Stimulated activated naive CD8-positive, alpha-beta T cell treated with anti-CD3 and anti-CD28 coated beads, Interleukin-15, amount 100 ng/mL, for 72 hours (primary cell): ENCODE measurements at regions not wholly inside any gene's neighbourhood (a gene's known extent, or its start where the extent isn't known, plus 50 kb on each side); places are given as distances from the start of the nearest gene placed in this dataset.

ENCODE experiments used
- ATAC-seq: fragments of 150-1000 bp; cut with Tn5 transposase; 2 replicates; pipeline ENCODE4 v1.10.0; 2021; ENCODE audit warnings: mild to moderate bottlenecking, moderate library complexity
- DNase-seq, 2 donors: peaks; one replicate each; pipeline ENCODE4 v3.0.0; 2021 to 2022
- H3K27ac Mint-ChIP-seq, 2 donors: one replicate each; pipeline ENCODE4 v1.8.0; 2022; ENCODE audit warnings: mild to moderate bottlenecking in 2 of 2, mixed read lengths in 2 of 2, moderate library complexity in 2 of 2
- H3K27me3 Mint-ChIP-seq: one replicate; pipeline ENCODE4 v1.8.0; 2022; ENCODE audit warnings: mixed read lengths
- H3K4me1 Mint-ChIP-seq: one replicate; pipeline ENCODE4 v1.8.0; 2022; ENCODE audit warnings: mild to moderate bottlenecking, mixed read lengths
- H3K4me3 Mint-ChIP-seq, 2 donors: one replicate each; pipeline ENCODE4 v1.8.0; 2022; ENCODE audit warnings: mild to moderate bottlenecking in 2 of 2, mixed read lengths in 2 of 2, moderate library complexity in 1 of 2
- H3K9me3 Mint-ChIP-seq, 2 donors: one replicate each; pipeline ENCODE4 v1.8.0; 2022; ENCODE audit warnings: mixed read lengths in 2 of 2

DNA sequence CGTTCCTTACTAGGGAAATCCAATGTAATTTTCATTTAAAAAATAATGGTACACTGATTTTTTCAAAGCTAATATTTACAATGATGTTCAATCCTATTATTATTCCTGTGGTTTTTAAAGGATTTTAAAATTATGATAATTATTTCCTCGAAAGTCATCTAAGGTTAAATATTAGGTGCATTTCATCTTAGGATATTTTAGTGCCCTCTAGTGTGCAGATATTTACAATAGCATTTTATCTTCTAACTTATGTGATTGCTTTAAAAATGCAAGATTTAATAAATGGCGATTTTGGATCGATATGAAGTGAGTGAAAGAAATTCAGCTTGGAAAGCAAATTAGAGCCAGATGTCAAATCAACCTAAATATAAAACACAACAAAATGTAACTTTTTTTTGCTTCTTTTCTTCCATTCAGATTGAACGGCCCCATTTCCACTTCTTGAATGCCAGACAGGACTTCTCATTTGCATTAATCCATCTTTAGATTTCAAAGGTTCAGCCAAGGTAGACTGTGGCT lies 293.5 kb downstream of the SLC6A15 start:
- no peaks in the 10 kb centered on the region for H3K4me1 Mint-ChIP-seq
- no peaks in the 10 kb centered on the region for H3K9me3 Mint-ChIP-seq
- no peak overlapping the region for H3K4me3 Mint-ChIP-seq
- H3K27me3 Mint-ChIP-seq: no peaks in the 10 kb centered on the region
- ATAC-seq (no peak), DNase-seq (no peak)
- H3K27ac Mint-ChIP-seq: no peak overlapping the region

DNA sequence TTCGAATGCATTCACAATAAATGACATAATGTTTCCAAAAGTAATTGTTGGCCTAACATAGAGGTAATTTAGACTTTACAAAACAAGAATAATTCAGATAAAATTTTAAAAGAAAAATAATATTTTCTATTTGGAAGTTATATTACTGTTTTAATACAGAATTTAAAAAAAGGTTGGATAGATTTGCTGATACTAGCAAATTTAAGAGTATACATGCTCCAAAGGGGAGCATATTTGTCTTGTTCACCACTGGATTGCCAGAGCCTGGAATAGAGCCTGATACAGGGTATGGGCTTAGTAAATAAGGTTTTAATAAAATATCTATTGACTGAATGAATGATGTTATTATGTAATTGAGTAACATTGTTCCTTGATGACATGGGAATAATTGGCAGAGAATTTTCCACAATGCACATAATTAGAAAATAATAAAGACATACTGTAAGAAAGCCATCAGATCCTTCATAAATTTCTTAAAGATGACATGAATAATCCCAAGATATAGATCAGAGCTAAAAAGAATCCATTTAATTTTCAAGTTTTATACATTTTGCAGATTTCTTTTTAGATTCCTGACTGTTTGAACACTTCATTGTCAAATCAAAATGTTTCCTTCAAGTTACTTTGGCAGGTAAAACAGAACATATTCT lies 305.3 kb downstream of the SLC6A15 start:
- Mint-ChIP-seq H3K9me3 (no peaks in the 10 kb centered on the region), H3K27ac (no peak overlapping the region), H3K4me3 (no peak overlapping the region), H3K4me1 (no peaks in the 10 kb centered on the region), H3K27me3 (no peaks in the 10 kb centered on the region)
- ATAC-seq (no peak), DNase-seq (no peak)

DNA sequence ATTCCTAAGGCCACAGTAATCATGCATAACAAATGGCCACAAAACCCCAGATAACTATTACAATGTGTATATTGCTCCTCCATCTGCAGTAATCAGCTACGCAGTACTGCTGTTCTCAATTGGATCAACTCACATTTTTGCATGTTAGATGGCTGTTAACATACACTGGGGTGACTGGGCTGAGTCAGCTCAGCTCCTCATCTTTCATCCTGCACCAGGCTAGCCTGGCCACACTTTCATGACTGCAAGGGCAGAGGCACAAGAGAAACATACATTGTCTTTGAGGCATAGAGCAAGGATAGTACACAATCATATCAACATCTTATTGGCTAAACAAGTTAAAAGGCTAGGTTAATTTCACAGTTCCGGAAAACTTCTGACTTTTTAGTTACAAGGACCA lies 306.6 kb downstream of the SLC6A15 start:
- H3K9me3 Mint-ChIP-seq: no peaks in the 10 kb centered on the region
- H3K4me3 Mint-ChIP-seq: no peak overlapping the region
- no peaks in the 10 kb centered on the region for H3K4me1 Mint-ChIP-seq
- no peak for ATAC-seq
- DNase-seq: no peak
- H3K27me3 Mint-ChIP-seq: no peaks in the 10 kb centered on the region
- H3K27ac Mint-ChIP-seq: no peak overlapping the region

DNA sequence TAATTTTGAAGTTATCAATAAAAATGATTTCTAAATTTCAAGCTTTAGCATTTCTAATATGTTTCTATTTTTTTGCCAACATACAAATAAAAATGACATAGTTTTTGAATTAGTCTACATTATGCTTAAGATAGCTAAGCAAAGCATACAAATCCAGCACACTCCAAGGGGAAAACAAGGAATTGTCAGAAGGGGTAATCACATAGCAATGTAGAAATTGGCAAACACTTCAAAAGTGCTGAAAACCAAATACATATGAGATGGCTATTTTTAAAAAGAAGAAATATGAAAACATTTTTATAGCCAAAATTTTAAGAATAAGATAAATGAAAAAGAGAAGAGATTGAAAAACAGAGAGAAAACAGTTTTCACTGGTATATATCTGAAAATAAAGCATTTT lies 308.0 kb downstream of the SLC6A15 start:
- no peak for ATAC-seq
- no peak for DNase-seq
- H3K27me3 Mint-ChIP-seq: no peaks in the 10 kb centered on the region
- no peak overlapping the region for H3K4me3 Mint-ChIP-seq
- H3K4me1 Mint-ChIP-seq: no peaks in the 10 kb centered on the region
- H3K9me3 Mint-ChIP-seq: no peaks in the 10 kb centered on the region
- H3K27ac Mint-ChIP-seq: no peak overlapping the region

DNA sequence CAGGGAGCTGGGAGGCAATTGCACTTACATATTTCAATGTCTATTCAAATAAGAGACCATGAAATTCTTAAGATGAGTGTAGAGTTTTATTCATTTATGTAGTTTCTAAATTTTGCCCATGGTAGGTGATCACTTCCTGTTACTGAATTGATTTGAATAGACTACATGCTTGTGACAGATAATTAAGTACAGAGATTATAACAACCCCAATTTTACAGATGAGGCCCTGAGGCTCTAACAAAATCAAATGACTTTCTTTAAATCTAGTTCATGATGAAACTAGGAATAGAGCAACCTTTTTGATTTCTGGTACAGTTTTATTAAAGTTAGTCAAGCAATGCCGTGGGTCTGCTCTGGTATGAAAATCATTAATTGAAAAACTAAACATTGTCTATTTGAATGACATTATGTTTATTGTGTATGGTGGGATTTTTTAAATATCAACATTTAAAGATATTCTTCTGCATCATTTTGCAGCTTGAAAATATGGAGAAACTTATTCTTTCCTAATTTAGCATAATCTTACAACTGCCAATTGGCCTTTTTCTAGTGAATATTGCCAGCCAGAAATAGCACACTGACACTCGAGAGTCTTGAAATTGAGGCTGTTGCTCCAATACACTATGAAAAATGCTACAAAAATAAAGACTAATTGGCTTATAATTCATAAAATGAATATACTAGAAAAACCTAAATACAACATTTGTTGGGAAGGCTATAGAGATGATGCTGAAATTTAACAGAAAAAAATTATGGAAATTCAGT lies 308.9 kb downstream of the SLC6A15 start:
- Mint-ChIP-seq H3K4me3 (no peak overlapping the region), H3K9me3 (no peaks in the 10 kb centered on the region), H3K27me3 (no peaks in the 10 kb centered on the region), H3K27ac (no peak overlapping the region), H3K4me1 (no peaks in the 10 kb centered on the region)
- DNase-seq (no peak), ATAC-seq (no peak)

DNA sequence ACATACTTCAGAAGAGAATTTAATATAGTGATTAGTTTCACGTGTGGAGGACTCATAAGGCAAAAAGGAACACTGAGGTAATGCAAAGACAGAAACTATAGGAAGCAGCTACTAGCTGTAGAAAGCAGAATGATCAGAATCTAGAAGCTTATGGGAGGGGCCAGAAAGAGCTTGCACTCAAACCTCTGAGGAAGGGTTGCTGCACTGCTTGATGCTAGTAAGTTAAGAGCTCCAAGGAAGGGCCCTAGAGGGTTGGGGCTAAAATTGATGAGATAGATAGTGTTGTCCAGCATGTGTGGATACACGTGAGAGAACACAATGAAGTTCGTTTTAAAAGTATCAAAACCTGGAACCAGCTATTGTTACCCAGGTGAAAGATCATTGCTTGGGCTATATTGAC lies 311.1 kb downstream of the SLC6A15 start:
- ATAC-seq (no peak), DNase-seq (no peak)
- Mint-ChIP-seq H3K9me3 (no peaks in the 10 kb centered on the region), H3K27me3 (no peaks in the 10 kb centered on the region), H3K27ac (no peak overlapping the region), H3K4me3 (no peak overlapping the region), H3K4me1 (no peaks in the 10 kb centered on the region)

DNA sequence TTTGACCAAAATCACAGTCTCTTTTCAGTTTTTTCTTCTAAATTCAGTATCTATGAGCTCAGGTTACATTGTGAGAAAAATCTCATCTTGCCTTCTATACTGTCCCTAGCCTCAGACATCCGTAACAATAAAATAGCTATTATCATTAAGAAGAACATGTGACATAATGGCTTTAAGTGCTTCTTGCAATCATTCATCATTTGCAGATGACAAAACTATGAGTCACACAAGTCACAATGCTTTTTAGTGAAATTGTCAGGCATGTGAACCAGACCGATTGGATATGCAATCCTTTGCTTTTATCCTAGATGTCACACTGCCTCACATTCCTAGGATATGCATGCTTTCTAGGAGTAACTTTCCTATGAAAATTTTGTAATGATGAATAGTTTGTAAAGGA lies 313.1 kb downstream of the SLC6A15 start:
- ATAC-seq (no peak), DNase-seq (no peak)
- Mint-ChIP-seq H3K4me1 (no peaks in the 10 kb centered on the region), H3K27ac (no peak overlapping the region), H3K27me3 (no peaks in the 10 kb centered on the region), H3K4me3 (no peak overlapping the region), H3K9me3 (no peaks in the 10 kb centered on the region)

DNA sequence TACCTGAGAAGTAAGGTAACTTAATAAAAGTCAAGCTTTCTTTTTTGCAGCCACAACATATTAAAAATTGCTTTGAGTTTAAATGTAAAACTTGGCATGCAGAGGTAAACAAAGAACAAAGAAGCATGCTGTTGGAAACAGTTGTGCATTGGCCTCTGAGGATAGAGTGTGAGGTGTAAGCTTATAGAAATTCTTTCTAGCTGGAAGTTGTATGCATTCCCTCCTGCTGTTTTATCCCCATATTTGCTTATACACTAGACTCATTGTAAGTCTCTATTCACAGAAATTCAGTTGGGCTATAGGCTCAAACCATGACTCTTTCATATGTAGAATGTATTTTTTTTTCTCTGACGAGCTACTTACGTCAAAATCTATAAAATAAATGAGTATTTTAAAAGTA lies 316.3 kb downstream of the SLC6A15 start:
- no peak overlapping the region for H3K27ac Mint-ChIP-seq

DNA sequence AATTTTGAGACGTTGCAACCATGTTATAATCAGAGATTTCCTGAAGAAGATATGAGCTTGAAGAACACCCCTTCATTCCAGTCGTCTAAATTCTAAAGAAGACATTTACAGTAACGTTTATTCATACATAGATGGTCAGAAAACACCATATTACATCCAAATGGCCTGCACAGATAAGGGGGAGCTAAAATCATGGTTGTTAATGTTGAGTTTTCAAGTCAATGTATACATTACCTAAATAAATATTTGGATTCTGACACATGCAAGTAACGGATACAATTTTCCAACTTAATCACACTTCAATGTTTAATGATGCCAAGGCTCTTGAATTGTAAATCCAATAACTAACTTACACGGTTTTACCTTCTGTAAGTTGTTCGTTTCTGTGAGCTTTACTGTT lies 318.4 kb downstream of the SLC6A15 start:
- no peak overlapping the region for H3K4me3 Mint-ChIP-seq
- no peaks in the 10 kb centered on the region for H3K27me3 Mint-ChIP-seq
- no peak for DNase-seq
- no peaks in the 10 kb centered on the region for H3K4me1 Mint-ChIP-seq
- H3K27ac Mint-ChIP-seq: no peak overlapping the region
- ATAC-seq: no peak
- no peaks in the 10 kb centered on the region for H3K9me3 Mint-ChIP-seq

More for the DNA sequence above, 316.3 kb downstream of the SLC6A15 start:
- H3K27me3 Mint-ChIP-seq: no peaks in the 10 kb centered on the region
- no peak overlapping the region for H3K4me3 Mint-ChIP-seq
- no peaks in the 10 kb centered on the region for H3K4me1 Mint-ChIP-seq
- no peak for DNase-seq
- no peaks in the 10 kb centered on the region for H3K9me3 Mint-ChIP-seq
- no peak for ATAC-seq

DNA sequence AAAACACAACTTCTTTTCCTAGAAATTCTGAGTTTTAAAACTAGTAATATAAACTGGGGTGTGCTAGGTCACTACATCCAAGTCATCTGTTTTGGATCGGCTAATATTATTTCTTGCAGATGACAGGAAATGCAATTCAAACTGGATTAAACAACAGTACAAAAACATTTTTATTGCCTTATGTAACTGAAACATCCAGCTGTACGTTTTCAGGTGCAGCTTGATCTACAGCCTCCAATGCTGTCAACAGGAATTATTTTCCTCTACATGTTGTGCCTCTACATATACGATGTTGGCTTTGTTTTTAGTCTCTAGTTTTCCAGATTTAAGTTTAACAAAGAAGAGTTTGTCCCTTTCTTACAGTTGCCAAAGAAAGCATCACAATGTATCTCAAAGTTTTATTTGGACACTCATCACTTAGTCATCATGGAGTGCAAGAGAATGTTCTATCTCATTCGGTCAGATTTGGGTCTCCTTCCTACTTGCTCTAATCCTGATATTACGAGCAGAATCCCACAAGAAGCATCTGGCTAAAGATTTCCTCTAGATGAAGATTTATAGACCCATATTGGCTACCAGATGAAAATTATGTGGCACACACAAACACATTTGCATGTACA lies 326.7 kb downstream of the SLC6A15 start:
- H3K4me3 Mint-ChIP-seq: no peak overlapping the region
- ATAC-seq (no peak), DNase-seq (no peak)
- no peaks in the 10 kb centered on the region for H3K9me3 Mint-ChIP-seq
- no peaks in the 10 kb centered on the region for H3K27me3 Mint-ChIP-seq
- no peaks in the 10 kb centered on the region for H3K4me1 Mint-ChIP-seq
- H3K27ac Mint-ChIP-seq: no peak overlapping the region

DNA sequence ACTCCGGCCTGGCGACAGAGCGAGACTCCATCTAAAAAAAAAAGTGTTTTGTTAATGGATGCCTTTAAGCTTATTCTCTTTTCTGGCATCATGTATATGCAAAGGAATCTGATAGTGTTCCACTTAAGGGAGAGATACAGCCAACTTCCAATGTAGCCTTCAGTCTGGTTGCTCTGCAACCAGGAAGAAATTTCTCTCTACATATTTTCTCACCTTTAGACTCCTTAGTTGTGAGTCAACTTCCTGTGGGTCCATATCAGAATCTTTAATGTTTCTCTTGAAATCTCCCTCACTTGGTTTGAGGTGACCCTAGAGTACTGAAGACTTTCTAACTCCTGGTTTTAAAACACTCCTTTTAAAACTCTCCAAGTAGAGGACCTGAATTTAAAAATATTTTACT lies 340.4 kb downstream of the SLC6A15 start:
- ATAC-seq: no peak
- Mint-ChIP-seq H3K27me3 (no peaks in the 10 kb centered on the region), H3K4me1 (no peaks in the 10 kb centered on the region), H3K27ac (no peak overlapping the region), H3K9me3 (peaks cover 6 to 16% of the 10 kb centered on the region in 2 donors), H3K4me3 (no peak overlapping the region)
- no peak for DNase-seq

DNA sequence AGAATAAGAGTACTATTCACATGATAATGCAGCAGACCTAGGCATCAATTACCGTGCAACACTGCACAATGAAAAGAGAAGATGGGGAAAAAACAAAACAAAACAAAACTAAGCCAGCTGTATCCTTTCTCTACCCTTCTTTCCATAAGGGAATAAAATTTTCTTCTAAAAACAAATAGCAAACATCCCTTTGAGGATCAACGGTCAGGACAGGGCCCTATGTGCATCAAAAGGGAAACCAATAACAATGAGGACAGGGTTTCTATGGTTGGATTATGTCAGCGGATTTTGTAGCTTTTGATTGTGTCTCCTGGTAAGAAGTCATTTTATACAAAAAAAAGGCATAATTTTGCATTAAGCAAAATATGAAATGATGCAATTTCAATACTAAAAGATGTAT lies 350.3 kb downstream of the SLC6A15 start:
- no peak for DNase-seq
- Mint-ChIP-seq H3K9me3 (no peaks in the 10 kb centered on the region), H3K4me1 (no peaks in the 10 kb centered on the region), H3K27ac (no peak overlapping the region), H3K27me3 (no peaks in the 10 kb centered on the region), H3K4me3 (no peak overlapping the region)
- ATAC-seq: no peak

DNA sequence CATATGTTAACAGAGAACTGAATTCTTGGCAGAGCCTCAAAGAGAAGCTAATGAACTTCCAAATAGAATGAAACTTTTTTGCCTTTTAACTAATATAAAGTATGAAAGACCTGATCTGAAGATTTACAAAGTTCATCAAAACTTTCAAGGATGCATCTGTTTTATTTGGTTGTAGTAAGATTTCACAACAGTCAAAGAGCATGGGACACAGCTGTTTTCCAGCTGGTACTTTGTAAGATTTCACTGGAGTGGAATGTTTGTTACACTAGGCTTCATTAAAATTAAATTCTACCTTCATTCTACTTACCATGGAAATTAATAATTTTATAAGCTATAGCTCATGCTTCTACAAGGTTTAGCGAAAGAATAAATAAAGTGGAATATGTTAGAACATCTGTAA lies 351.2 kb downstream of the SLC6A15 start:
- Mint-ChIP-seq H3K4me3 (no peak overlapping the region), H3K9me3 (no peaks in the 10 kb centered on the region), H3K27ac (no peak overlapping the region), H3K27me3 (no peaks in the 10 kb centered on the region), H3K4me1 (no peaks in the 10 kb centered on the region)
- no peak for ATAC-seq
- DNase-seq: no peak

DNA sequence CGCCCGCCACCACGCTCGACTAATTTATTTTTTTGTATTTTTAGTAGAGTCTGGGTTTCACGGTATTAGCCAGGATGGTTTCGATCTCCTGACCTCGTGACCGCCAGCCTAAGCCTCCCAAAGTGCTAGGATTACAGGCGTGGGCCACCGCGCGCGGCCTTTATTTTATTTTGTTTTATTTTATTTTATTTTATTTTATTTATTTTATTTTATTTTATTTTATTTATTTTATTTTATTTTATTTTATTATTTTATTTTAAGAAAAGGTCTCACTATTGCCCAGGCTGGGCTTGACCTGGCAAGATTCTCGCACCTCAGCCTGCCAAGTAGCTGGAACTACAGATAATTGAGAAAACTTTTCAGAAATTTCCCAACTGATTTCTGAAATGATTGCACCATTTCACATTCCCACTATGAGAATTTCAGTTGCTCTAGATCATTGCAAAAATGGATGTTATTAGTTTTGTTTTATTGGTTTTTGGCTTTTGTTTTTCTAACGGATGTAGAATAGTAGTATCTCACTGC lies 358.3 kb downstream of the SLC6A15 start:
- DNase-seq (no peak), ATAC-seq (no peak)
- Mint-ChIP-seq H3K27ac (no peak overlapping the region), H3K27me3 (no peaks in the 10 kb centered on the region), H3K4me1 (no peaks in the 10 kb centered on the region), H3K4me3 (no peak overlapping the region), H3K9me3 (peaks cover 0 to 7% of the 10 kb centered on the region in 2 donors)

DNA sequence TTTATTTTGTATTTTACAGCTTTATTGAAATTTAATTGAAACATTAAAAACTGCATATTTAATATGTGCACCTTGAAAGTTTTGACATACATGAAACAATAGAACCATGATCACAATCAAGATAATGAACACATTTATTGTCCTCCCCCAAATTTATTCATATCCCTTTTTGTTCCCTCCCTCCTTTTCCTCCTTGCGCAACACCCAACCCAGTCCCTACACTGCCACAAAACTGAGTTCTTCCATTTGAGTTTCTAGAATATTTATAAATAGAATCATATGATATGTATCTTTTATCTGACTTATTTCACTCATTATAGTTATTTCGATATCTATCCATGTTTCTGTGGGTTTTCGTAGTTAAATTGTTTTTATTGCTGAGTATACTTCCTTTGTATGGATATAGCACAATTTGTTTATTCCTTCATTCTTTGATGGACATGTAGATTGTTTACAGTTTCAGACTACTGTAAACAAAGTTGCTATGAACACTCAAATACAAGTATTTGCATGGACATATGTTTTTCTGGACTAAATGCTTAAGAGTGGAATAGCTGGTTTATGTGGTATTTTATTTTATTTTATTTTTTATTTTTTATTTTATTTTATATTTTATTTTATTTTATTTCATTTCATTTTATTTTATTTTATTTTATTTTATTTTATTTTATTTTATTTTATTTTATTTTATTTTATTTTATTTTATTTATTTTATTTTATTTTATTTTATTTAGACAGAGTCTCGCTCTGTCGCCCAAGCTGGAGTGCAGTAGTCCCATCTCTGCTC lies 359.1 kb downstream of the SLC6A15 start:
- ATAC-seq: no peak
- no peak for DNase-seq
- H3K4me1 Mint-ChIP-seq: no peaks in the 10 kb centered on the region

More for the DNA sequence above, 359.1 kb downstream of the SLC6A15 start:
- peak overlapping the region in 1 of 2 donors; percentile 74 for H3K27ac Mint-ChIP-seq
- peaks cover 0 to 7% of the 10 kb centered on the region in 2 donors for H3K9me3 Mint-ChIP-seq
- no peak overlapping the region for H3K4me3 Mint-ChIP-seq
- H3K27me3 Mint-ChIP-seq: no peaks in the 10 kb centered on the region
